SK-MEL-5 (cell line): ENCODE measurements at regions not wholly inside any gene's neighbourhood (a gene's known extent, or its start where the extent isn't known, plus 50 kb on each side); places are given as distances from the start of the nearest gene placed in this dataset.

Source experiments
- DNase-seq: peaks from one replicate; pipeline ENCODE4 v3.0.0-alpha.2; 2016; ENCODE audit warnings: low read depth, low spot score
- in situ Hi-C: cut with HindIII; loops from 2 replicates; pipeline ENCODE4 v1.10.0; 2016; ENCODE audit warnings: low sequenced_read_pairs, high pct_unique_total_duplicates, low pct_unique_long_range_greater_than_20kb

DNA sequence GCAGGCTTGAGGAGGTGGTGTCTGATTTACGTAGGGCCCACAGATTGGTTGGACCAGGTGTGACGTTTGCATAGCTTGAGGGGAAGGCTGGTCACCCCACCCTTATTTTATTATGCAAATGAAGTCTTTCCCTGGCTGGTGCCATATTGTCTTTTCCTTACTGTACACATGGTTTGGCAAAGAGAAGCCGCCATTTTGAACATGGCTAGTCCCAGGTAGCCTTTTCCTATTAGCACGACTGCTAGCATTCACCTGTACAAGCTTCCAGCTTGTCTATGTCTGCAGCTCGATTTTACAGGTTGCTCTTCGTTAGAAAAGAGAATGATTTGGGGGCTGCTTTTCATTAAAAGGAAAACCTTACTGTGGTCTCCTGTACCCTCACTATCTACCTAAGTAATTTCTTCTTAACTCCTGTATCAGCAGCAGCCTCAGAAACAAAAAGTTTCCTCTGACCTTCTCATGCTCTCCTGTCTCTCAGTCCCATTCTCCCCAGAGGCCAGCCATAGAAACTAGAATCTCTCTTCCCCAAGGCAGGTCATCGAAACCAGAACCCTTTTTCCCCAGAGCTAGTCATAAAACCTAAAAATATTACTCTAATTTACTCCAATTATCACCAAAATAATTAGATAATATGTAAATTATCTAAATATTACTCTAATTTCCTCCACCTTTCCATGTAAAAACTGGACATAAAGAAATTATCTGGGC is 151.8 kb downstream of the B3GNT2 start:
- in situ Hi-C loops = no loop called here
- DNase-seq = no peak

DNA sequence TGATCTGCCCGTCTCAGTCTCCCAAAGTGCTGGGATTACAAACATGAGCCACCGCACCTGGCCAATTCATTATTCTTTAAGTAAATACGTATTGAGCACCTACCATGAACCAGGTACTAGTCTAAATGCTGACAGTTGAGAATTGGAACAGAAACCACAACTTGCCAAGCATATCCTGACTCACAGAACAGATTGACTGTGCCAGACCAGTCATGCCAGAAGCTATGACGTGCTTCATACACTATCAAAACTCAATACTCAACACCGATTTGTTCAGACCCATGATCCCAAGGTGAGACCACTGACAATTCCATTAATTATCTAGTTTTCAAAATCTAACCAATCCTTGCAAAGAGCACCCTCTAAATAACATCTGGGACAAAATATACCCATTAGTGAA is 148.6 kb downstream of the B3GNT2 start:
- in situ Hi-C loops = no loop called here
- no peak for DNase-seq

DNA sequence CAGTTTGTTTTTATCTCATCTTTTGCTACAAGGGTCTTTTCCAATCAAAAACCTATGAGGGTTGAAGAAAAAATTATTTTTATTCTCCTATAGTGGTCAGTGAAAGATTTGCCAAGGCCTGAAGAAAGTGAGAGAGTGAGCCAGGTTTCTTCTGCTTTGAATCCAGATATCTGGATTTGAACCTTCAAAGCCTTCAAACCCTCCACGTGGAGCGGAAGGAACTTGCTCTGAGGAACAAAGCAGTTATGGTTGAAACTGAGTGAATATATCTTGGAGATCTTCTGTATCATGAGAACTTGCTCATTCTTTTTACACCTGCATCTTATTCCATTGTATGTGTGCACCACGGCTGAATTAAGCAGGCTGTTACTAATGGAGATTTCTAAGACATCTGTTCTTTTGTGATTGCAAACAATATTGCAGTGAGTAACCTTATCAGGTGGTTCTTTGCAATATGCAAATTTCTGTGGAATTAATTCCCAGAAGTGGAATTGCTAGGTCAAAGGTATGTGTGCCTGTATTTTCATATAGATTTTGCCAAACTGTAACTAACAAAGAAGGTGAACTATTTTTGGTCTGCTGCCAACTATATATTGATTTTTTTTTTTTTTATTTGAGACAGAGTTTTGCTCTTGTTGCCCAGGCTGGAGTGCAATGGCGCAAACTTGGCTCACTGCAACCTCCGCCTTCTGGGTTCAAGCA is 147.9 kb downstream of the B3GNT2 start:
- no peak for DNase-seq
- in situ Hi-C loops = no loop called here

DNA sequence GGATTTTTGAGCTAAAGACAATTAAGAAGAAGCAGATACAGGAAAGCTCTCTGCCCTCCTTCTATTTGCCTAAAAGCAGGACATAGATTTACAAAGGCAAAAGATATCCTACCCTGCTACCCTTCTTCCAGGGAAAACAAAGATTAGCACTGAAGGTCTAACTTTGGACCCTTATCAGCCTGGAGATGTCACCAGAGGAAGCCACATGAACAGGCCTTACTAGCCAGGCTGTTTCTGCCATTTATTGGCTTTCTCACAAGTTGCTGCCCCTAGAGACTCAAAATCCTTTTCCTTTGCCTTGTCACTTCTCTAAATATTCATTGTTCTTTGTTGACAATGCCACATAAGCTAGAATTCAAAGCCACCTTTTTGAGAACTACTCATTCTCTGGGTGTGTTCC is 147.3 kb downstream of the B3GNT2 start:
- DNase-seq = no peak
- in situ Hi-C loops = no loop called here

DNA sequence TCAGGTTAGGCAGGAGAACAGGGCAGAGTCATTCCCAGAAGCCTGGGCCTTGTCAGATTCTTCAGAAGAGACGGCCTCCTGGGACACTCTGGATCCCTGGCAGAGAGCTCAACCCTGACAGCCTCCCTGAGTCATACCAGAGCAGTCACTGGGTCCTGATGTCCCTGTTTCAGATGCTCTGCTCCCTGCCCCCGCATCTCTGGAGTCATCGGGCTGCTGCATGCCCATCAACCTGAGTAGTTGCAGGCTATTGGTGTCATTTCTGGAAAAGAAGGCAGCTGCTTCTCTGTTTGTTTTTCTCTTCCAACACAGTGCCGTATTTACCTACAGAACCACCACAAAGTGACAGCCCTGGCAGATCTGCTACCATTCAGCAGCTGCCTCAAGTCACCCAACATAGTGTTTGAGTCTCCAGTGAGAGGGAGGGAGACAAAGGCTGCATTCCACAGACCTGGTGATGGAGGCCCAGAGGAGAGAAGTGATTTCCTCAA is 145.1 kb downstream of the B3GNT2 start:
- DNase-seq = no peak
- in situ Hi-C loops = no loop called here

DNA sequence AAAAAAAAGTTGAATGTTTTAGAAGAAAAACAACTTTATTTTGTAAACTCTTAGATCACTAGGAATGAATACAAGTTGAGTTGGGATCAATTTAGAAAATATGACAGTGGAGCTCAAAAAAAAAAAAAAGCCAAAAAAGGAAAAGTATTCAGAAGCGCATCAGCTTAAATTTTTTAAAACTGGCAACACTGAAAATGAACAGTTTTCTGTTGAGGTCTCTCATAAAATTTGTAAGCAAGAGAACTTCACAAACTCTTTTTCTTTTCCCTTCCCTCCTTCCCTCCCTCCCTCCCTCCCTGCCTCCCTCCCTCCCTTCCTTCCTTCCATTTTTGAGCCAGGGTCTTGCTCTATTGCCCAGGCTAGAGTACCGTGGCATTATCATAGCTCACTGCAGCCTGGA is 143.9 kb downstream of the B3GNT2 start:
- DNase-seq = no peak
- in situ Hi-C loops = no loop called here

DNA sequence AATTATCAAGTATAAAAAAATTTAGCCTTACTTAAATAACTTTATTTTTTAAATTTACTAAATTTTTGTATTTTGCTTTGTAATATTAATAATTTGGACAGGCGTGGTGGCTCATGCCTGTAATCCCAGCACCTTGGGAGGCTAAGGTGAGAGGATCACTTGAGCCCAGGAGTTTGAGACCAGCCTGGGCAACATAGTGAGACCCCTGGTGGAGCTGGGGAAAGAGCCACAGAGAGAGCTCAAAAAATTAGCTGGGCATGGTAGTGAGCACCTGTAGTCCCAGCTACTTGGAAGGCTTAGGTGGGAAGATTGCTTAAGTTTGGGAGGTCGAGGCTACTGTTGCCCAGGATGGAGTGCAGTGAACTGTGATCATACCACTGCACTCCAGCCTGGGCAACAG is 143.5 kb downstream of the B3GNT2 start:
- DNase-seq = no peak
- in situ Hi-C loops = no loop called here

DNA sequence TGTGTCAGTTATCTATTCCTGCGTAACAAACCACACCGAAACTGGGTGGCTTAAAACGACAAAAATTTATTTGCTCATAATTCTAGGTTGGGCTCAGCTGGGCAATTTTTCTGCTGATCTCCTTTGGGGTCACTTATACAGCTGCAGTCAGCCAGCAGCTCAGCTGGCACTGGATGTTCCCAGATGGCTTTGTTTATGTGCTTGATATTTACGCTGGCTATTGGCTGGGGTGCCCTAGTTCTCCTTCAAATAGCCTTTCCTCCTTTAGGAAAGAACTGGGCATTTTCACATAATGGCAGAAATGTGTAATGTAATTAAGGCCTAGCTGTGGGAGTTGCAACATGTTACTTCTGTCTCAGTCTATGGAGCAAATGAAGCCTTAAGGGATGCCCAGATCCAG is 142.2 kb downstream of the B3GNT2 start:
- no peak for DNase-seq
- in situ Hi-C loops = no loop called here

DNA sequence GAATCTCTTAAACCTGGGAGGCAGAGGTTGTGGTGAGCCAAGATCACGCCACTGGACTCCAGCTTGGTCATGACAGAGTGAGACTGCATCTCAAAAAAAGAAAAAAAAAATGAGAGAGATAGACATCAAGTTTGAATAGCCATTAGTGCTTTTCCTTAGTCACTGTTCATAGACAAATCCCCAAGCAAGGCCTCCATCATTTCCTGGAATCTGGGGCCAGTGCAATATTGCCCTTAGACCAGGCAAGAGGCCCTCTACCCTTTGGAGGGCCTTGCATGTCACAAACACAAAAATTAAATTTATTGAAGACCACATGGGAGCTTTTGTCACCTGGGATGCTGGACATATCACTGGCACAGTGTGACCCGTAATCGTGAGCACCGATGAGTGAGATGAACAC is 141.5 kb downstream of the B3GNT2 start:
- DNase-seq = no peak
- in situ Hi-C loops = no loop called here

DNA sequence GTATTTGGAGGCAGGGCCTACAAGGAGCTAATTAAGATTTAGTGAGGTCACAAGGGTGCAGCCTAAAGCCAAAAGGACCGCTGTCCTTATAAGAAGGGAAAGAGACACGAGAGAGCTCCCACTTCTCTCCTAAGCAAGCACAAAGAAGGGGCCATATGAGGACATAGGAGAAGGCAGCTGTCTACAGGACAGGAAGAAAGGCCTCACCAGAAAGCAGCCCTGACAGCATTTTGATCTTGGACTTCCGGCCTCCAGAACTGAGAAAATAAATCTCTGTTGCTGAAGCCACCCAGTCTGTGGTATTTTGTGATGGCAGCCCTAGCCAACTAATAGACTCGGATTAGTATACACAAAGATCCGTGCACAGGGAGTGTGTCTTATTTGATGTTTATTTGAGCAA is 139.7 kb downstream of the B3GNT2 start:
- DNase-seq = no peak
- in situ Hi-C loops = no loop called here

DNA sequence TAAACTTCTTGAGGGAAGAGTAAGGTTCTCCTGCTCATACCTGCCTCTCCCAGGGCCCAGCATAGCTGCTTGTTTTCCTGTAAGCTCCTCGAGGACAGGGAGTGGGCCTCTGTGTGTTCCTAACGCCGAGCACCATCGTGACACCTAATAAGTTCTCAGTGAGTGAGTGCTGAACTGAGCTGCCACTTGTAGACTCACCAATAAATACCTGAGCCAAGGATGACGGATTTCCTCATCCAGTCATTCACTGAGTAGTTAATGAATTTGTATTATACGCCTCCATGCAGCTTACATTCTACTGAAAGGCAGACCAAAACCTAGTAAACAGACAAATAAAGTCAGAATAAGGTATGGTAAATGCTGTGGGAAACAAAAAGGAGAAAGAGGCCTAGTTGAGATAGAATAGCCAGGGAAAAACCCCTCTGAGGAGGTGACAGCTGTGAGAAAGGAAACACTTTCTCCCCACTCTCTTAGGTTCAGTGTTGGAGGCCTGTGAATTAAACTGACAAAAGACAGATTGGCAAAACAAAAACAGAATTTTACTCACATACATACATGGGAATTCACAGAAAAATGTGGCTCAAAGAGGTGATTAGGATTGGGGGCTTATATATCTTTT is 138.6 kb downstream of the B3GNT2 start:
- no peak for DNase-seq
- in situ Hi-C loops = no loop called here

DNA sequence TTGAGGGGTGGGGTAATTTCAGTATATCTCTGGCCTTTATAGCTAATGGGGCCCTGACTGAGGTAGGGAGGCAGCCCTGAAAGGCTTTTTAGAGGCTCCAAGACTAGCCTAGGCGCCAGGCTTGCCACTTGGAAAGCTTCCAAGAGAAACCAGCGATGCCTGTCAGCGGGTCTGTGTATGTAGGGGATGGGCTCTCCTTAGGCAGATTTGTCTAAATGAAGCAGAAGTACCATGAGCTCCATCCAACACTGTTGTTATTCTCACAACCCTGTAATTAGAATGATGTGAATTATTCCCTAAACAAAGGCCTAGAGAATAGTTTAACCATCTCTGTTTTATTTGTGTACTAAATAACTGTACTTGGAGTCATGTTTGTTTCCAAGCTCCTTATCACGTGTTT is 138.1 kb downstream of the B3GNT2 start:
- no peak for DNase-seq
- in situ Hi-C loops = no loop called here

DNA sequence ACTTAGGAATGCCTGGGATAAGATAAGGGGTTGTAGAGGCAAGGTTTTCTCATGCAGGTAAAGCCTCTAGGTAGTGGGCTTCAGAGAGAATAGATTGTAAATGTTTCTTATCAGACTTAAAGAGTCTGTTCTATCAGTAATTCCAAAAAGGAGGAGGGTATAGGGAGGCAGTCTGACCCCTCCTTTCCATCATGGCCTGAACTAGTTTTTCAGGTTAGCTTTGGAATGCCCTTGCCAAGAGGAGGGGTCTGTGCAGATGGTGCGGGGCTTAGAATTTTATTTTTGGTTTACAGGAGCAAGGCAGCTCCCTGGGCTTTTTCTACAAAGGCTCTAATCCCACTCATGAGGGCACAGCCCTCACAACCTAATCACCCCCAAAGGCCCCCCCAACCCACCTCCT is 135.0 kb downstream of the B3GNT2 start:
- DNase-seq = no peak
- in situ Hi-C loops = no loop called here

DNA sequence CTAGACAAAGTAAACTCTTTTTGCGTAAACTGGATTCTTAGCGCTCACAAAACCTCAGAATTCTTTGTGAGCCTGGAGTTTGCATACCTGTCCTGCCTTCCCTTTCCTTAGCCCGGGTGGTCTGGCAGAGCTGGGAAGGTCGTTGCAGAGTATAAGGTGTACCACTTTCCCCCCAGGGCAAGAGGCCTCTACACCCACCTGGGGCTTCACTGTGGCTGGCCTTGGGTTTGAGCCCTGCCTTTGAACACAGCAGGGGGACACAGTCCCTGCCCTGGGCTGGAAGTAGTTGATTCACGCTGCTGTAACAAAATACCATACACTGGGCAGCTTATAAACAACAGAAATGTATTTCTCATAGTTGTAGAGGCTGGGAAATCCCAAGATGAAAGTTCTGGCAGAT is 133.9 kb downstream of the B3GNT2 start:
- no peak for DNase-seq
- in situ Hi-C loops = no loop called here

DNA sequence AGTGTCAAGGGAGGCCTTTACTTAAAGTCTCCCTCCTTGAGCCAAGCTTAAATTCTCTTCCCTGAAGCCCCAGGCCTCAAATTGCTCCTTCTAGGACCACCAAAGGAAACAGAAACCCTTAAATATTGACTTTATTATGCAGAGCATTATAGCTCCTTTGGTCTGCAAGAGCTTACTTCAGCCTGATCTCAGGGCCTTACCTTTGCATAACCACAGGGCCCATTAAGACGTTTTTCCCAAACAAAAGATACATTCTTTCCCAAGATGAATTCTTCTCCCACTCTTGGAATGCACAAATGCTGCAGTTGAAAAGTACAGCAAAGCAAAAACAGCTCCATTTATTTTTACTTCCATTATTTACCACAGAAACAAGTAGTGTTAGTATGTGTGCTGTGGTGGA is 130.8 kb downstream of the B3GNT2 start:
- in situ Hi-C loops = no loop called here
- no peak for DNase-seq

DNA sequence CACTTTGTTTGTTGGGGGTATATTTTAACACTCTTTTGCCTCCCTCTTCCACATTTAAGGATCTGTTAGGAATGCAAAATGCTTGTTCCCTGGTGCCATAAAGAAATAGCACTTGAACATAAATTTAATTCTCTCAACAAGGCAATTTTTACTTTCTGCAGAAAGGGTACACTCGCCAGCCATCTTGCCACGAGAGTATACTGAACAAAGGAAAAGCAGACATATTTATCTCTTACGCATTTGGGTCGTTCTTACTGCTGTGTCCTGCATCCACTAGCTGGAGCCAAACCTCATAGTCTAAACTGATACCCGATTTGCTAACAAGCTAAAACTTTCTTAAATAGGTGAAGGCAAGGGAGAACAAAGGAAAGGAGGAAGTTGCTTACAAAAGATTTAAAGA is 129.5 kb downstream of the B3GNT2 start:
- in situ Hi-C loops = no loop called here
- DNase-seq = no peak

DNA sequence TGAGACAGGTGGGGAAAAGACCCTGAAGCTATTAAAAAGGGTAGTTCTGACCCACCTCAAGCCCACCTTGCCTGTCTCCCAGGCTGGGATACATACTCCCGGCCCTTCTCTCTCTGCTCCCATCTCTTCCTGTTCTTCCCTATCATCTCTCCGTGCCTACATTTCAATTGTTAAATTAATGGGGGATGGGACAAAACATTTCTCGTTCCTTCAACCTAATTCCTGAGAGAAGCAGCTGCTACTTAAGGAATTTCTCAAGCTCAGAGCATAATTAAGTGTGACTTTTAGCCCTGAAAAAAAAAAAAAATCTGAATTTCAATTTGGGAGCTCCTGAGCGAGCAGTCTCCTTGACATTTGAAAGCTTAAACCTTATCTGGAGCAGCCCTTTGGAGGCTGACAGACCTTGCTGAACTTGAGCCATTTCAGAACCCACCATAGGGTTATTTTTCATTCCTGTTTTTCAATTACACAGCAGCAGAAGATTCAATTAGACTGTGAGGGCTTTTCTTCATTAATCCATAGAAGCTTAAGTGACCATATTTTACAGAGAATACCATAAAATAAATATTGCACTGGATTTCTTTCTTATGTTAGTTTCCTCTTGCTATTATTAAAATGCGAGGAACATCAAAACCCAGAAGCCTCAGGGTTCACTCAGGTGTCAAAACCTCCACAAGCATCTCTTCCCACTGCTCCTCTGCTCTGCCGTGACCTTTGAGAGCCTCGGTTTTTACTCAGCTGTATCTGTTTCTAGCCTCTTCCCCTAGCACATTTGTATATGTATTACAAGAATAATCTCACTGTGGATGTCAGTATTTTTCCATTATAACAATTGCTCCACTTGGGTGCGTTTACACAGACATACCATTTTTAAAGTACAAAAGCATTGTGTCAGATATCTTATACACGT is 125.7 kb downstream of the B3GNT2 start:
- in situ Hi-C loops = no loop called here
- DNase-seq = no peak
